Tibial nerve (tissue), 4 donors: ENCODE measurements at regions not wholly inside any gene's neighbourhood (a gene's known extent, or its start where the extent isn't known, plus 50 kb on each side); places are given as distances from the start of the nearest gene placed in this dataset.

Experiments used
- DNase-seq, 2 donors: peaks; one replicate each; pipeline ENCODE4 v3.0.0-alpha.2; 2019; ENCODE audit warnings: low spot score in 2 of 2
- H3K27ac ChIP-seq, 4 donors: fragments of 200-600 bp; sonication (generic) in 3 of 4; one replicate each; pipeline ENCODE4 v1.5.1; 2017 to 2019; ENCODE audit warnings: mild to moderate bottlenecking in 1 of 4
- H3K27me3 ChIP-seq, 2 donors: fragments of 200-600 bp; sonication (generic) in 1 of 2; one replicate each; pipeline versions ENCODE4 v1.5.1 to v1.6.0; 2017 to 2019
- H3K36me3 ChIP-seq, 3 donors: fragments of 200-600 bp; sonication (generic); one replicate each; pipeline ENCODE4 v1.5.1; 2018 to 2019
- H3K4me1 ChIP-seq, 4 donors: fragments of 200-600 bp; sonication (generic) in 3 of 4; one replicate each; pipeline ENCODE4 v1.5.1; 2017 to 2019
- H3K4me3 ChIP-seq, 4 donors: fragments of 200-600 bp; sonication (generic) in 3 of 4; one replicate each; pipeline ENCODE4 v1.5.1; 2017 to 2019; ENCODE audit warnings: mild to moderate bottlenecking in 1 of 4, moderate library complexity in 1 of 4
- H3K9me3 ChIP-seq, 4 donors: fragments of 200-600 bp; sonication (generic) in 3 of 4; one replicate each; pipeline ENCODE4 v1.5.1; 2017 to 2019
- EP300 ChIP-seq, 2 donors: sonication (generic); formaldehyde crosslinking; IDR thresholded peaks; one replicate each; pipeline ENCODE4 v1.6.1; 2017; ENCODE audit warnings: antibody characterized with exemption in 2 of 2, mild to moderate bottlenecking in 1 of 2
- POLR2A ChIP-seq, 2 donors: fragments of 450-650 bp; IDR thresholded peaks; one replicate each; pipeline ENCODE4 v1.6.1; 2017; ENCODE audit warnings: antibody characterized with exemption in 2 of 2, mild to moderate bottlenecking in 2 of 2, moderate library complexity in 2 of 2
- WGBS, 2 donors: methylation state at CpG; one replicate each; pipeline ENCODE4 v1.1.5; 2018; 5-methylcytosine and 5-hydroxymethylcytosine counted together
- TF ChIP-seq, protein P1 (sequence below), 5 experiments: fragments of 200-600 bp in 3 of 5; fragments of 450-650 bp in 2 of 5; sonication (generic) in 3 of 5; IDR thresholded peaks; one replicate each; pipeline ENCODE4 v1.5.1; 2016 to 2019; ENCODE audit warnings: antibody characterized with exemption in 5 of 5, mild to moderate bottlenecking in 3 of 5, moderate library complexity in 2 of 5

DNA sequence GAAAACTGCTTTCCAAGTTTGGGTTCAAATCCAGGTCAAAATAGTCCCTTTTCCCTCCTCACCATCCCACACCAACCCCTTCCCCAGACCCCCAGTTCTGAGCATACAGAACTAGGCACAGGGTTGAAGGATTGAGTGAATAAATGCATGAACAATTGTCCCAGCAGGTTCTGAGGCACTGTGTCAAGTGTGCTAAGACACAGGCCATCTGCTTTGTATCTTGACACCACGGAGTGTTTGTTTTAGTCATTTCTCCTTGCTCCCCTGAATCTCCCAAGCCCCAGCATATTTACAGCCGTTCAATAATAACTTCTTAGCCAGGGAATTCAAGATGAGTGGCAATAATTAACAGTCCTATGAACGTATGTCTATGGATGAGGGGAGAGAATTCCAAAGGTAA, 102.8 kb upstream of the JARID2 start:
- TF ChIP-seq EP300 (IDR thresholded peaks at IDR 0.05), result no peak
- TF ChIP-seq, protein P1, sequence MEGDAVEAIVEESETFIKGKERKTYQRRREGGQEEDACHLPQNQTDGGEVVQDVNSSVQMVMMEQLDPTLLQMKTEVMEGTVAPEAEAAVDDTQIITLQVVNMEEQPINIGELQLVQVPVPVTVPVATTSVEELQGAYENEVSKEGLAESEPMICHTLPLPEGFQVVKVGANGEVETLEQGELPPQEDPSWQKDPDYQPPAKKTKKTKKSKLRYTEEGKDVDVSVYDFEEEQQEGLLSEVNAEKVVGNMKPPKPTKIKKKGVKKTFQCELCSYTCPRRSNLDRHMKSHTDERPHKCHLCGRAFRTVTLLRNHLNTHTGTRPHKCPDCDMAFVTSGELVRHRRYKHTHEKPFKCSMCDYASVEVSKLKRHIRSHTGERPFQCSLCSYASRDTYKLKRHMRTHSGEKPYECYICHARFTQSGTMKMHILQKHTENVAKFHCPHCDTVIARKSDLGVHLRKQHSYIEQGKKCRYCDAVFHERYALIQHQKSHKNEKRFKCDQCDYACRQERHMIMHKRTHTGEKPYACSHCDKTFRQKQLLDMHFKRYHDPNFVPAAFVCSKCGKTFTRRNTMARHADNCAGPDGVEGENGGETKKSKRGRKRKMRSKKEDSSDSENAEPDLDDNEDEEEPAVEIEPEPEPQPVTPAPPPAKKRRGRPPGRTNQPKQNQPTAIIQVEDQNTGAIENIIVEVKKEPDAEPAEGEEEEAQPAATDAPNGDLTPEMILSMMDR (IDR thresholded peaks at IDR 0.05), result no peak
- TF ChIP-seq POLR2A (IDR thresholded peaks at IDR 0.05), result no peak
- Histone ChIP-seq H3K4me3 (no peak overlapping the region), H3K4me1 (no peaks in the 10 kb centered on the region), H3K9me3 (no peaks in the 10 kb centered on the region), H3K27me3 (no peaks in the 10 kb centered on the region), H3K36me3 (no peaks in the 10 kb centered on the region), H3K27ac (no peak overlapping the region)
- DNase-seq, result no peak
- WGBS, 2 donors, result 63 to 68% methylated on average over 3 of the region's 3 CpGs

DNA sequence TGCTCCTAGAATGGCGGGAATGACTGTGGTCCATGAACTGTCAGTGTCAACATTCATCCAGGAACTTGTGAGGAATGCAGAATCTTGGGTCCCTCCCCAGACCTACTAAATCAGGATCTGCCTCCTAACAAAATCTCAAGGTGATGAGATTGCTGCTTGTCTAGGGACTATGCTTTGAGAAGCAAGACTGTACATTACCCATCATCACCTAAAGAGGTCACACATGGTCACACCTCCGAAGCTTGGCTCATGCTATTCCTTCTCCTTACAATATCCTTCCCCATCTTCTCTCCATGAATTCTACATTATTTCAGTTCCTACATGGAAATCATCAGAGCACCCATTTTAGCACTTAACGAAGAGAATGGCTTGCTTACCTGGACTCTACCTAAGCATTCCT, 102.3 kb upstream of the JARID2 start:
- H3K27me3 ChIP-seq, result no peaks in the 10 kb centered on the region
- no peaks in the 10 kb centered on the region for H3K9me3 ChIP-seq
- H3K27ac ChIP-seq, result no peak overlapping the region
- H3K36me3 ChIP-seq, result no peaks in the 10 kb centered on the region
- DNase-seq, result no peak
- no peak overlapping the region for H3K4me3 ChIP-seq
- H3K4me1 ChIP-seq, result no peaks in the 10 kb centered on the region
- WGBS, 2 donors, result 87 to 91% methylated on average over 3 of the region's 3 CpGs
- TF ChIP-seq, protein P1 (IDR thresholded peaks at IDR 0.05), result no peak
- TF ChIP-seq EP300 (IDR thresholded peaks at IDR 0.05) (no peak), POLR2A (IDR thresholded peaks at IDR 0.05) (no peak)

DNA sequence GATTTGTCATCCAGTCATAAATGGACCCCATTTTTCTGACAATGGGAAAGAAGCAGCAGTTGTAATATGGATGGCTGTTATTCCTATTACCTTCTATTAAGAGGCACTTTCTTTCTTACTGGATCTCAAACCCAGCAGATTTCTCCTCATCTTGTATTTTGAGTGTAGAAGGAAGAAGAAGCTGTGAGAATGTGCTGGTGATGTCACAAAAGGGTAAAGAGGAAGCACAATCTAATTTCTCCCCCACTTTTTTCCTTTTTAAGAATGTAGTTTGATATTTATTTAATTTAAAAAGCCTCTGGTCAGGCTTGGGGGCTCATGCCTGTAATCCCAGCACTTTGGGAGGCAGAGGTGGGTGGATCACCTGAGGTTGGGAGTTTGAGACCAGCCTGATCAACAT, 100.0 kb upstream of the JARID2 start:
- H3K27me3 ChIP-seq, result no peaks in the 10 kb centered on the region
- no peak overlapping the region for H3K27ac ChIP-seq
- no peak overlapping the region for H3K4me3 ChIP-seq

DNA sequence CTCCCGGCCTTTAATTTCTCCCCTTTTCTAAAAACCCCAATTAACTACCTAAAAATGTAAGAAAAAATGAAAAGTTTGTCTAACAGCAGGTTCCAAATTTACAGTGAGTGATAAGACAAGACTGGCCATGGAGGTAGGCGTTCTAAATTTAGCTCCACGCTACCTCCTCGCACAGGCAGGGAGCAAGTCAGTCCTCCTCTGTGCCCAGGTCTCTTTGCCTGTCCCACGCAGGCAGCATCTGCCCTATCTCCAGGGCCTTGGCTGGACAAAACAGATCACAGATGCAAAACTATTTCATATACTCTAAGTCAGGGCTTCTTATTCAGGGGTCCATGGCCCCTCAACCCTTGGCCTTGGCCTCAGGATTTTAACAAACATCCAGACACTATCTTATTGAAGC, 98.0 kb upstream of the JARID2 start:
- H3K27me3 ChIP-seq, result no peaks in the 10 kb centered on the region
- H3K9me3 ChIP-seq, result no peaks in the 10 kb centered on the region
- TF ChIP-seq, protein P1 (IDR thresholded peaks at IDR 0.05), result no peak
- TF ChIP-seq POLR2A (IDR thresholded peaks at IDR 0.05) (no peak), EP300 (IDR thresholded peaks at IDR 0.05) (no peak)
- 90 to 93% methylated on average over 5 of the region's 5 CpGs for WGBS, 2 donors
- no peak overlapping the region for H3K27ac ChIP-seq
- H3K36me3 ChIP-seq, result no peaks in the 10 kb centered on the region
- no peaks in the 10 kb centered on the region for H3K4me1 ChIP-seq
- no peak for DNase-seq
- H3K4me3 ChIP-seq, result no peak overlapping the region

More for the DNA sequence above, 100.0 kb upstream of the JARID2 start:
- no peaks in the 10 kb centered on the region for H3K4me1 ChIP-seq
- no peak for DNase-seq
- TF ChIP-seq, protein P1 (IDR thresholded peaks at IDR 0.05), result no peak
- TF ChIP-seq EP300 (IDR thresholded peaks at IDR 0.05) (no peak), POLR2A (IDR thresholded peaks at IDR 0.05) (no peak)
- H3K9me3 ChIP-seq, result no peaks in the 10 kb centered on the region
- H3K36me3 ChIP-seq, result no peaks in the 10 kb centered on the region

DNA sequence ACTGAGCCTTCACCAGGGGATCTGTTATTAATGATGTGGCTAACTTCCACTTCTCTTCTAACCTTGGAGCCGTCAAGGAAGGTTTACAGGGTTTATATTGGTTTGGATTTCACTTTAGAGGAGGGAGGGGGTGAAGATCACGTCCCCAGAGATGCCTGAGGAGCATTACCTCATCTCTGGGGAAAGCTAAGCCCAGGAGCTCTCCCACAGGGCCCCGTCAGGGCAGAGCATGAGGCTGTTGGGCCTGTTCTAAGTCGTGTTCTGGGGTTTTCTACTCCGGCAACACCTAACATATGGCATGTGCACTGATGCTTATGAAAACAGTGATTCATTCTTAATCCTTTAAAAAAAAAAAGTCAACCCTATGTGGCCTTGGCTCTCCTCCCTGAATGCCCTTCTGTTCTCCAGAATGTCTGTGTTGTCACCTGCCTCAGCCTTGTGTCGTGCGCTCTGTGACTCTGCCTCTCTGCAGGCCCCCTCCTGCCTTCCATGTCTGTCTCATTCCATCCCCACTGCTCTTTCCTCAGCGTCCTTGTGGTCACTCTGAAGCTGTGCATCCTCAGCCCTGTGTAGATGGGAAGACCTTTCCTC, 97.4 kb upstream of the JARID2 start:
- no peak for DNase-seq
- Histone ChIP-seq H3K27me3 (no peaks in the 10 kb centered on the region), H3K36me3 (no peaks in the 10 kb centered on the region), H3K27ac (no peak overlapping the region), H3K9me3 (no peaks in the 10 kb centered on the region), H3K4me1 (no peaks in the 10 kb centered on the region), H3K4me3 (no peak overlapping the region)
- TF ChIP-seq, protein P1 (IDR thresholded peaks at IDR 0.05), result no peak
- TF ChIP-seq EP300 (IDR thresholded peaks at IDR 0.05) (no peak), POLR2A (IDR thresholded peaks at IDR 0.05) (no peak)
- WGBS, 2 donors, result 58 to 66% methylated on average over 8 of the region's 8 CpGs
